ENCODE measurements at regions not wholly inside any gene's neighbourhood (a gene's known extent, or its start where the extent isn't known, plus 50 kb on each side); places are given as distances from the start of the nearest gene placed in this dataset.

- Histone ChIP-seq H3K36me3 (replicated peaks in 1 of 2; ENCODE audit: insufficient read depth in 1 of 2, low read depth in 2 of 2) (no peaks in the 10 kb centered on the region), H3K4me3 (no peak overlapping the region), H3K9me3 (no peaks in the 10 kb centered on the region), H3K4me1 (no peaks in the 10 kb centered on the region), H3K27me3 (no peaks in the 10 kb centered on the region), H3K27ac (no peak overlapping the region)
- no peak for TF ChIP-seq POLR2A (IDR thresholded peaks at IDR 0.05)
- no peak for TF ChIP-seq CTCF (IDR thresholded peaks at IDR 0.05)
- DNase-seq (no peak), ATAC-seq (no peak)
- intact Hi-C loops (cut with DNase I) = no loop called here
- 83 to 91% methylated on average over 6 of the region's 6 CpGs for WGBS, 2 donors
Measured at GRCh38 chr15:69880571-69881301, 217.0 kb downstream of the TLE3 start.

- H3K4me1 ChIP-seq = no peaks in the 10 kb centered on the region
- ATAC-seq = no peak
- no peak for DNase-seq
- intact Hi-C loops (cut with DNase I) = no loop called here
- H3K27me3 ChIP-seq = no peaks in the 10 kb centered on the region
- WGBS, 2 donors = 50 to 52% methylated on average over 4 of the region's 4 CpGs
- TF ChIP-seq POLR2A (IDR thresholded peaks at IDR 0.05) (no peak), CTCF (IDR thresholded peaks at IDR 0.05) (no peak)
- H3K36me3 ChIP-seq (replicated peaks in 1 of 2; ENCODE audit: insufficient read depth in 1 of 2, low read depth in 2 of 2) = no peaks in the 10 kb centered on the region
- H3K4me3 ChIP-seq = no peak overlapping the region
- no peak overlapping the region for H3K27ac ChIP-seq
- no peaks in the 10 kb centered on the region for H3K9me3 ChIP-seq
Measured at GRCh38 chr15:69881302-69881670, 216.4 kb downstream of the TLE3 start.

DNA sequence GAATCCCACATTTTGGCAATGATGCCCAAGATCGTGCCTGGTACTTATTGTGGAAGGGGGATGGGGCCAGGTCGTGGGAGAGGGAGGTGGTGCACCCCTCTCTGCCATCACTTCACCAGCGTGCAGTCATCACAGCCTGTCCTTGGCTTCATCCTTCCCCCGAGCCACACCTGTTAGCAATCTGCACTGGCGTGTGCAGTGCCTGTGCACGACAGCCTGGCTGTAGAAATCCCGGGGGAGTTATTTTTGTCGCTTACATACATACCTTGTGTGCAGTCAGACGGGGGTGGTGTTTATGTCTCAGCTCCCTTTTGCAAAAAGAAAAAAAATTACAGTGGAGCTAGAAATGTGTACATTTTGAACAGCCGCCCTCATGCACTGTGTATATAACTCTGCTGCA, 216.0 kb downstream of the TLE3 start:
- H3K27me3 ChIP-seq = no peaks in the 10 kb centered on the region
- no peak for ATAC-seq
- no peaks in the 10 kb centered on the region for H3K36me3 ChIP-seq (replicated peaks in 1 of 2; ENCODE audit: insufficient read depth in 1 of 2, low read depth in 2 of 2)
- no peak overlapping the region for H3K4me3 ChIP-seq
- no peaks in the 10 kb centered on the region for H3K9me3 ChIP-seq
- H3K27ac ChIP-seq = no peak overlapping the region
- no peaks in the 10 kb centered on the region for H3K4me1 ChIP-seq
- no peak for DNase-seq
- TF ChIP-seq CTCF (IDR thresholded peaks at IDR 0.05) (no peak), POLR2A (IDR thresholded peaks at IDR 0.05) (no peak)
- 61 to 67% methylated on average over 10 of the region's 10 CpGs for WGBS, 2 donors
- intact Hi-C loops (cut with DNase I) = no loop called here

DNA sequence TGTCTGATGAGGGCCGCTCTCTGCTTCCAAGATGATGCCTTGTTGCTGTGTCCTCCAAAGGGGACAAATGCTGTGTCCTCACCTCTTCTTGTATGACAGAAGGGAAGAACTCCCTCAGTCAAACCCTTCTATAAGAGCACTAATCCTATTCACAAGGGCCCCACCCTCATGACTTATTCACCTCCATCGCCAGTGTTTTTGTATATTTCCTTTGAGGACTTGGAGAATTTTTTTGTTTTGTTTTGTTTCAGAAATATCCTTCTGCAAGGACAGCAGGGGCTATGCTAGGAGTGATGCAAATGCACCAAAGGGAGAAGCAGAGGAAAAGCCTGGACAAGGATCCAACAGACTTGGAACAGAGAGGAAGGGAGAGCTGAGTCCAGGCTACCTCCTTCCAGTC, 214.4 kb downstream of the TLE3 start:
- ATAC-seq = no peak
- H3K9me3 ChIP-seq = no peaks in the 10 kb centered on the region
- TF ChIP-seq CTCF (IDR thresholded peaks at IDR 0.05) (no peak), POLR2A (IDR thresholded peaks at IDR 0.05) (no peak)
- H3K4me3 ChIP-seq = no peak overlapping the region
- no peak overlapping the region for H3K27ac ChIP-seq
- no peak for DNase-seq
- H3K36me3 ChIP-seq (replicated peaks in 1 of 2; ENCODE audit: insufficient read depth in 1 of 2, low read depth in 2 of 2) = no peaks in the 10 kb centered on the region
- intact Hi-C loops (cut with DNase I) = no loop called here
- H3K27me3 ChIP-seq = no peaks in the 10 kb centered on the region
- WGBS, 2 donors = 89 to 94% methylated on average over 2 of the region's 2 CpGs
- no peaks in the 10 kb centered on the region for H3K4me1 ChIP-seq
